MCF 10A (cell line): ENCODE measurements at regions not wholly inside any gene's neighbourhood (a gene's known extent, or its start where the extent isn't known, plus 50 kb on each side); places are given as distances from the start of the nearest gene placed in this dataset.

Experiments used
- BruUV-seq: library from RNA; stranded (reverse); fragments of 400-500 nt; replicated peaks from 2 replicates; lab custom pipeline; 2021; lab: Mats Ljungman, UMichigan
- CTCF ChIA-PET: fragments of 300-600 bp; sonication (Branson Sonifier 250); formaldehyde crosslinking; extraction: SDS; loops from one replicate; lab custom pipeline; 2021; ENCODE audit warnings: antibody characterized with exemption, inconsistent platforms; lab: Yijun Ruan, JAX
- POLR2A ChIA-PET: fragments of 300-600, 350-650 bp; sonication (Branson Sonifier 250); formaldehyde crosslinking; extraction: SDS; loops from one replicate; lab custom pipeline; 2020; ENCODE audit warnings: antibody characterized with exemption, inconsistent platforms; lab: Yijun Ruan, JAX
- DNase-seq: peaks from one replicate; pipeline ENCODE4 v3.0.0-alpha.2; 2018; ENCODE audit not compliant: unreplicated experiment
- H3K27ac Mint-ChIP-seq: one replicate; pipeline ENCODE4 v1.8.0; 2022; ENCODE audit warnings: mild to moderate bottlenecking, low read depth, mixed read lengths; ENCODE audit not compliant: unreplicated experiment
- H3K27me3 Mint-ChIP-seq: one replicate; pipeline ENCODE4 v1.8.0; 2022; ENCODE audit warnings: mixed read lengths; ENCODE audit not compliant: insufficient read depth, unreplicated experiment
- H3K36me3 Mint-ChIP-seq: one replicate; pipeline ENCODE4 v1.8.0; 2022; ENCODE audit warnings: mild to moderate bottlenecking, moderate library complexity, mixed read lengths; ENCODE audit not compliant: insufficient read depth, unreplicated experiment
- H3K4me1 Mint-ChIP-seq: one replicate; pipeline ENCODE4 v1.8.0; 2022; ENCODE audit warnings: mixed read lengths; ENCODE audit not compliant: insufficient read depth, unreplicated experiment
- H3K4me3 Mint-ChIP-seq: one replicate; pipeline ENCODE4 v1.8.0; 2022; ENCODE audit warnings: mild to moderate bottlenecking, moderate library complexity, mixed read lengths; ENCODE audit not compliant: unreplicated experiment
- H3K9me3 Mint-ChIP-seq: one replicate; pipeline ENCODE4 v1.8.0; 2022; ENCODE audit warnings: mixed read lengths; ENCODE audit not compliant: unreplicated experiment
- CTCF ChIP-seq: fragments of 200-600 bp; IDR thresholded peaks from one replicate; pipeline ENCODE4 v1.8.0; 2022; ENCODE audit warnings: antibody characterized with exemption, mild to moderate bottlenecking; ENCODE audit not compliant: unreplicated experiment
- intact Hi-C: fragments of 100-400 bp; cut with micrococcal nuclease; formaldehyde crosslinking; loops from 2 replicates; pipeline ENCODE4 v1.14.1; 2022

GRCh38 chr1:30061292-30062220 lies 661.8 kb downstream of the MATN1 start:
- POLR2A ChIA-PET: no interaction called here
- no peak overlapping the region for H3K27ac Mint-ChIP-seq
- TF ChIP-seq CTCF: no peak

GRCh38 chr1:30060738-30061137 lies 662.6 kb downstream of the MATN1 start:
- Mint-ChIP-seq H3K4me3 (no peak overlapping the region), H3K9me3 (no peaks in the 10 kb centered on the region), H3K4me1 (peaks cover 22% of the 10 kb centered on the region), H3K27ac (no peak overlapping the region), H3K27me3 (peaks cover 5% of the 10 kb centered on the region), H3K36me3 (no peaks in the 10 kb centered on the region)
- no peak for DNase-seq
- CTCF ChIA-PET: interaction anchor here (0.9 kb wide), 1 partner anchor 821 kb away, joined by 3 read pairs; no protein-coding TSS in a partner anchor
- intact Hi-C loops: no loop called here
- BruUV-seq: no TSS peak
- no peak for TF ChIP-seq CTCF
- POLR2A ChIA-PET: no interaction called here

More at GRCh38 chr1:30061292-30062220, 661.8 kb downstream of the MATN1 start:
- intact Hi-C loops: no loop called here
- Mint-ChIP-seq H3K4me3 (no peak overlapping the region), H3K27me3 (no peaks in the 10 kb centered on the region), H3K4me1 (peaks cover 22% of the 10 kb centered on the region), H3K36me3 (no peaks in the 10 kb centered on the region), H3K9me3 (no peaks in the 10 kb centered on the region)
- no TSS peak for BruUV-seq
- CTCF ChIA-PET: interaction anchor here (0.6 to 1.5 kb wide), 4 partner anchors 76 to 822 kb away, joined by 3 to 5 read pairs (median 3); no protein-coding TSS in a partner anchor
- DNase-seq: no peak

- Mint-ChIP-seq H3K4me3 (no peak overlapping the region), H3K36me3 (no peaks in the 10 kb centered on the region), H3K4me1 (peaks cover 22% of the 10 kb centered on the region), H3K9me3 (no peaks in the 10 kb centered on the region), H3K27ac (no peak overlapping the region), H3K27me3 (peaks cover 23% of the 10 kb centered on the region)
- TF ChIP-seq CTCF: no peak
- intact Hi-C loops: no loop called here
- ChIA-PET CTCF (interaction anchor here (1.2 kb wide), 1 partner anchor 321 kb away, joined by 5 read pairs; no protein-coding TSS in a partner anchor), POLR2A (no interaction called here)
- BruUV-seq: no TSS peak
- peak; percentile 92 for DNase-seq
Measured at GRCh38 chr1:30058970-30059369, 664.4 kb downstream of the MATN1 start.

GRCh38 chr1:30054126-30054525 lies 669.3 kb downstream of the MATN1 start:
- TF ChIP-seq CTCF: no peak
- H3K9me3 Mint-ChIP-seq: no peaks in the 10 kb centered on the region
- POLR2A ChIA-PET: no interaction called here
- BruUV-seq: no TSS peak
- intact Hi-C loops: no loop called here
- no peak overlapping the region for H3K27ac Mint-ChIP-seq
- no peak for DNase-seq
- no peak overlapping the region for H3K4me3 Mint-ChIP-seq
- H3K27me3 Mint-ChIP-seq: peaks cover 71% of the 10 kb centered on the region
- H3K36me3 Mint-ChIP-seq: no peaks in the 10 kb centered on the region
- peaks cover 13% of the 10 kb centered on the region for H3K4me1 Mint-ChIP-seq
- CTCF ChIA-PET: interaction anchor here (0.6 to 0.8 kb wide), 2 partner anchors 57 to 326 kb away, joined by 3 to 6 read pairs; no protein-coding TSS in a partner anchor
